WTC11 (cell line): ENCODE measurements at regions not wholly inside any gene's neighbourhood (a gene's known extent, or its start where the extent isn't known, plus 50 kb on each side); places are given as distances from the start of the nearest gene placed in this dataset.

Experiments
- ATAC-seq: fragments of 200-7000 bp; cut with Tn5 transposase; 2 replicates; pipeline ENCODE4 v1.10.0; 2021; ENCODE audit warnings: mild to moderate bottlenecking, moderate library complexity
- CTCF ChIA-PET: fragments of 300-600 bp; sonication (Branson Sonifier 250); formaldehyde crosslinking; loops from one replicate; lab custom pipeline; 2021; ENCODE audit warnings: antibody characterized with exemption; lab: Charles Lee
- POLR2A ChIA-PET: fragments of 350-600 bp; sonication (Branson Sonifier 250); formaldehyde crosslinking; loops from one replicate; lab custom pipeline; 2021; ENCODE audit warnings: antibody characterized with exemption; lab: Charles Lee
- DNase-seq: peaks from one replicate; pipeline ENCODE4 v3.0.0; 2021; ENCODE audit warnings: low spot score
- H3K27ac Mint-ChIP-seq: 2 replicates; pipeline ENCODE4 v1.8.0; 2021; ENCODE audit warnings: mixed read lengths
- H3K27me3 Mint-ChIP-seq: 2 replicates; pipeline ENCODE4 v1.8.0; 2021; ENCODE audit warnings: low read depth, mild to moderate bottlenecking, moderate library complexity, mixed read lengths
- H3K36me3 Mint-ChIP-seq: 2 replicates; pipeline ENCODE4 v1.8.0; 2021; ENCODE audit warnings: mixed read lengths
- H3K4me1 Mint-ChIP-seq: 2 replicates; pipeline ENCODE4 v1.8.0; 2022; ENCODE audit warnings: mixed read lengths
- H3K4me3 Mint-ChIP-seq: 2 replicates; pipeline ENCODE4 v1.8.0; 2021; ENCODE audit warnings: mild to moderate bottlenecking, moderate library complexity, mixed read lengths
- H3K9me3 Mint-ChIP-seq: 2 replicates; pipeline ENCODE4 v1.8.0; 2021; ENCODE audit warnings: mixed read lengths
- AFF4 ChIP-seq: sonication (generic); formaldehyde crosslinking; IDR thresholded peaks from 2 replicates; pipeline ENCODE4 v1.8.1; 2023; ENCODE audit warnings: mild to moderate bottlenecking, missing genetic modification reagents, borderline replicate concordance
- AR ChIP-seq: fragments of 250-450 bp; sonication (Bioruptor Pico); IDR thresholded peaks from 2 replicates; pipeline ENCODE4 v1.9.0; 2021; ENCODE audit warnings: mild to moderate bottlenecking
- ATF3 ChIP-seq: sonication (generic); formaldehyde crosslinking; conservative IDR thresholded peaks from 2 replicates; pipeline ENCODE4 v1.8.1; 2022; ENCODE audit warnings: mild to moderate bottlenecking, missing genetic modification reagents
- CBFB ChIP-seq: sonication (generic); formaldehyde crosslinking; IDR thresholded peaks from 2 replicates; pipeline ENCODE4 v1.8.1; 2022; ENCODE audit warnings: mild to moderate bottlenecking, low read depth, missing genetic modification reagents
- CREB1 ChIP-seq: sonication (generic); formaldehyde crosslinking; IDR thresholded peaks from 2 replicates; pipeline ENCODE4 v1.8.0; 2023; ENCODE audit warnings: mild to moderate bottlenecking, missing genetic modification reagents
- CREM ChIP-seq: sonication (generic); formaldehyde crosslinking; IDR thresholded peaks from 2 replicates; pipeline ENCODE4 v1.8.1; 2022; ENCODE audit warnings: mild to moderate bottlenecking, missing genetic modification reagents, moderate library complexity
- E2F5 ChIP-seq: sonication (generic); formaldehyde crosslinking; IDR thresholded peaks from 2 replicates; pipeline ENCODE4 v1.8.1; 2022; ENCODE audit warnings: mild to moderate bottlenecking, moderate library complexity, missing genetic modification reagents
- FOXJ3 ChIP-seq: sonication (generic); formaldehyde crosslinking; IDR thresholded peaks from 2 replicates; pipeline ENCODE4 v1.9.0; 2021; ENCODE audit warnings: missing genetic modification reagents, mild to moderate bottlenecking, borderline replicate concordance
- GTF2I ChIP-seq: fragments of 250-450 bp; sonication (Bioruptor Pico); conservative IDR thresholded peaks from 2 replicates; pipeline ENCODE4 v1.4.0; 2021; ENCODE audit warnings: mild to moderate bottlenecking
- NFYB ChIP-seq: sonication (generic); formaldehyde crosslinking; conservative IDR thresholded peaks from 2 replicates; pipeline ENCODE4 v1.8.0; 2022; ENCODE audit warnings: low read depth, missing genetic modification reagents
- NR1H2 ChIP-seq: sonication (generic); formaldehyde crosslinking; IDR thresholded peaks from 2 replicates; pipeline ENCODE4 v1.9.0; 2021; ENCODE audit warnings: mild to moderate bottlenecking, moderate library complexity, missing genetic modification reagents
- RELA ChIP-seq: sonication (generic); formaldehyde crosslinking; IDR thresholded peaks from 2 replicates; pipeline ENCODE4 v1.8.1; 2022; ENCODE audit warnings: missing genetic modification reagents, mild to moderate bottlenecking, borderline replicate concordance
- SMAD4 ChIP-seq: sonication (generic); formaldehyde crosslinking; IDR thresholded peaks from 2 replicates; pipeline ENCODE4 v1.8.0; 2022; ENCODE audit warnings: mild to moderate bottlenecking, missing genetic modification reagents
- SOX15 ChIP-seq: fragments of 250-450 bp; sonication (Bioruptor Pico); IDR thresholded peaks from 2 replicates; pipeline ENCODE4 v1.9.0; 2021; ENCODE audit warnings: mild to moderate bottlenecking
- SP1 ChIP-seq: sonication (generic); formaldehyde crosslinking; conservative IDR thresholded peaks from 2 replicates; pipeline ENCODE4 v1.8.1; 2022; ENCODE audit warnings: missing genetic modification reagents
- ZNF281 ChIP-seq: sonication (generic); formaldehyde crosslinking; IDR thresholded peaks from 2 replicates; pipeline ENCODE4 v1.8.0; 2023; ENCODE audit warnings: mild to moderate bottlenecking, missing genetic modification reagents
- ZNF317 ChIP-seq: sonication (generic); formaldehyde crosslinking; IDR thresholded peaks from 2 replicates; pipeline ENCODE4 v1.8.1; 2023; ENCODE audit warnings: low read depth, mild to moderate bottlenecking, moderate library complexity, missing genetic modification reagents, borderline replicate concordance
- ZSCAN18 ChIP-seq: fragments of 250-450 bp; sonication (Bioruptor Pico); IDR thresholded peaks from 2 replicates; pipeline ENCODE4 v2.1.2; 2022; ENCODE audit warnings: mild to moderate bottlenecking, moderate library complexity

GRCh38 chr7:35446091-35446490 lies 192.2 kb upstream of the TBX20 start (continued):
- no peak for TF ChIP-seq AFF4 (CRISPR knock-in tag)
- no peak for TF ChIP-seq ATF3
- TF ChIP-seq SMAD4 (CRISPR knock-in tag), result no peak
- TF ChIP-seq FOXJ3 (CRISPR knock-in tag), result no peak

- no peak for ATAC-seq
- no peaks in the 10 kb centered on the region for H3K4me1 Mint-ChIP-seq
These were observed 183.8 kb upstream of the TBX20 start for GRCh38 chr7:35437619-35438275.

GRCh38 chr7:35436452-35436851 lies 182.6 kb upstream of the TBX20 start:
- Mint-ChIP-seq H3K27me3 (no peaks in the 10 kb centered on the region), H3K27ac (no peak overlapping the region), H3K36me3 (peaks cover 13% of the 10 kb centered on the region), H3K4me1 (no peaks in the 10 kb centered on the region), H3K9me3 (peaks cover 18% of the 10 kb centered on the region), H3K4me3 (no peak overlapping the region)
- CTCF ChIA-PET, result no interaction called here
- no peak for DNase-seq
- no peak for ATAC-seq
- POLR2A ChIA-PET, result no interaction called here
- TF ChIP-seq E2F5 (CRISPR knock-in tag) (no peak), ZNF317 (CRISPR knock-in tag) (no peak), GTF2I (CRISPR knock-in tag) (no peak), FOXJ3 (CRISPR knock-in tag) (no peak), ZSCAN18 (CRISPR knock-in tag) (no peak), CREM (CRISPR knock-in tag) (no peak), CBFB (no peak), AR (CRISPR knock-in tag) (no peak), SP1 (CRISPR knock-in tag) (no peak), RELA (CRISPR knock-in tag) (no peak), SOX15 (CRISPR knock-in tag) (no peak), NR1H2 (CRISPR knock-in tag) (no peak), NFYB (CRISPR knock-in tag) (no peak), CREB1 (CRISPR knock-in tag) (no peak)

More at GRCh38 chr7:35437619-35438275, 183.8 kb upstream of the TBX20 start:
- DNase-seq, result no peak
- peaks cover 2% of the 10 kb centered on the region; the same call in 1 of the 2 replicates for H3K36me3 Mint-ChIP-seq
- H3K27me3 Mint-ChIP-seq, result no peaks in the 10 kb centered on the region
- peaks cover 8% of the 10 kb centered on the region for H3K9me3 Mint-ChIP-seq
- POLR2A ChIA-PET, result no interaction called here
- no peak overlapping the region for H3K4me3 Mint-ChIP-seq
- TF ChIP-seq ZNF281 (CRISPR knock-in tag), result no peak
- no peak overlapping the region for H3K27ac Mint-ChIP-seq
- CTCF ChIA-PET, result interaction anchor here (0.8 kb wide), 1 partner anchor 13 kb away, joined by 3 read pairs; no protein-coding TSS in a partner anchor
